H1 (cell line): ENCODE measurements at regions not wholly inside any gene's neighbourhood (a gene's known extent, or its start where the extent isn't known, plus 50 kb on each side); places are given as distances from the start of the nearest gene placed in this dataset.

Experiments used
- CTCF ChIA-PET: fragments of 300-600 bp; sonication (Branson Sonifier 250); formaldehyde crosslinking; loops from one replicate; lab custom pipeline; 2021; ENCODE audit not compliant: partially characterized antibody; lab: Charles Lee
- POLR2A ChIA-PET: fragments of 300-600 bp; sonication (Branson Sonifier 250); formaldehyde crosslinking; loops from one replicate; lab custom pipeline; 2021; ENCODE audit warnings: inconsistent platforms; ENCODE audit not compliant: partially characterized antibody; lab: Charles Lee
- DNase-seq, 2 experiments: peaks; one replicate each; pipeline versions ENCODE4 v3.0.0 to v3.0.0-alpha.2; 2010 to 2022; ENCODE audit warnings: low spot score in 2 of 2, low read depth in 1 of 2, mixed read lengths in 1 of 2
- FAIRE-seq: peaks from 2 replicates; lab custom pipeline; 2011; peaks lifted over from hg19 to GRCh38; lab: Jason Lieb, UNC
- H2AFZ ChIP-seq: 2 replicates; pipeline ENCODE4 v1.8.1; 2012; ENCODE audit warnings: low read length, inconsistent platforms
- H2AK5ac ChIP-seq: 2 replicates; pipeline ENCODE4 v1.6.1; 2013; ENCODE audit warnings: low read depth, low read length
- H2BK120ac ChIP-seq: replicated peaks from 2 replicates; pipeline ENCODE3; 2013; ENCODE audit warnings: low read depth, low read length, inconsistent platforms
- H2BK12ac ChIP-seq: 2 replicates; pipeline ENCODE4 v1.6.1; 2013; ENCODE audit warnings: low read depth, low read length
- H2BK15ac ChIP-seq: 2 replicates; pipeline ENCODE4 v1.6.1; 2013; ENCODE audit warnings: low read length
- H2BK20ac ChIP-seq: 2 replicates; pipeline ENCODE4 v1.6.1; 2013; ENCODE audit warnings: low read length
- H2BK5ac ChIP-seq: 2 replicates; pipeline ENCODE4 v1.6.1; 2013; ENCODE audit warnings: low read depth, low read length
- H3K14ac ChIP-seq: 2 replicates; pipeline ENCODE4 v1.6.1; 2013; ENCODE audit warnings: inconsistent platforms; ENCODE audit not compliant: insufficient read length
- H3K18ac ChIP-seq: 2 replicates; pipeline ENCODE4 v1.6.1; 2013; ENCODE audit warnings: low read length; ENCODE audit errors: extremely low read depth
- H3K23ac ChIP-seq: 2 replicates; pipeline ENCODE4 v1.6.1; 2013; ENCODE audit warnings: inconsistent platforms; ENCODE audit not compliant: insufficient read length
- H3K23me2 ChIP-seq: 2 replicates; pipeline ENCODE4 v1.6.1; 2013; ENCODE audit warnings: low read depth, low read length
- H3K27ac ChIP-seq: 2 replicates; pipeline ENCODE4 v1.6.1; 2011; ENCODE audit warnings: low read depth, low read length, inconsistent platforms
- H3K27me3 ChIP-seq, 4 experiments: replicated peaks in 1 of 4; 1 replicate in 1 of 4; 2 replicates in 3 of 4; pipeline versions ENCODE4 v1.6.1 to v1.8.1; 2011 to 2013; ENCODE audit warnings: low read length in 3 of 4, mild to moderate bottlenecking in 3 of 4, inconsistent platforms in 2 of 4, mixed read lengths in 2 of 4, moderate library complexity in 1 of 4; ENCODE audit not compliant: control insufficient read depth in 3 of 4, insufficient read depth in 3 of 4; ENCODE audit errors: extremely low read depth in 1 of 4
- H3K36me3 ChIP-seq, 4 experiments: 2 replicates each; pipeline versions ENCODE4 v1.6.1 to v1.8.1; 2011 to 2013; ENCODE audit warnings: mild to moderate bottlenecking in 4 of 4, low read length in 3 of 4, moderate library complexity in 2 of 4, control low read depth in 1 of 4, inconsistent platforms in 1 of 4; ENCODE audit not compliant: insufficient read depth in 4 of 4, control insufficient read depth in 2 of 4
- H3K4ac ChIP-seq: replicated peaks from 2 replicates; pipeline ENCODE3; 2013; ENCODE audit warnings: low read length, low read depth, mixed read lengths, inconsistent platforms; ENCODE audit not compliant: insufficient read length
- H3K4me1 ChIP-seq, 4 experiments: replicated peaks in 1 of 4; 1 replicate in 1 of 4; 2 replicates in 3 of 4; pipeline versions ENCODE4 v1.6.1 to v1.8.1; 2011 to 2013; ENCODE audit warnings: low read length in 3 of 4, inconsistent platforms in 2 of 4, mixed read lengths in 1 of 4; ENCODE audit not compliant: insufficient read depth in 4 of 4, control insufficient read depth in 3 of 4
- H3K4me2 ChIP-seq, 2 experiments: 2 replicates each; pipeline versions ENCODE4 v1.6.1 to v1.8.1; 2011 to 2013; ENCODE audit warnings: low read depth in 2 of 2, low read length in 2 of 2, control low read depth in 1 of 2, inconsistent platforms in 1 of 2, mild to moderate bottlenecking in 1 of 2; ENCODE audit not compliant: insufficient read depth in 1 of 2
- H3K4me3 ChIP-seq, 4 experiments: fragments of 200-600, 300-600 bp in 1 of 4; sonication (generic), shearing (Covaris generic), sonication (Bioruptor Twin) in 1 of 4; 2 replicates each; pipeline versions ENCODE4 v1.5.1 to v1.8.1; 2011 to 2016; ENCODE audit warnings: low read length in 4 of 4, low read depth in 3 of 4, control low read depth in 2 of 4, inconsistent platforms in 2 of 4, mild to moderate bottlenecking in 2 of 4, mixed read lengths in 1 of 4, moderate library complexity in 1 of 4; ENCODE audit not compliant: insufficient read depth in 2 of 4; ENCODE audit errors: extremely low read depth in 1 of 4
- H3K56ac ChIP-seq: replicated peaks from 2 replicates; pipeline ENCODE3; 2013; ENCODE audit warnings: low read depth, mild to moderate bottlenecking, mixed read lengths, low read length, inconsistent platforms; ENCODE audit not compliant: insufficient read length
- H3K79me1 ChIP-seq: 2 replicates; pipeline ENCODE4 v1.6.1; 2013; ENCODE audit warnings: low read depth, low read length, control low read depth
- H3K79me2 ChIP-seq, 2 experiments: 2 replicates each; pipeline versions ENCODE4 v1.6.1 to v1.8.1; 2012 to 2013; ENCODE audit warnings: low read length in 2 of 2, mild to moderate bottlenecking in 2 of 2, inconsistent platforms in 1 of 2; ENCODE audit not compliant: insufficient read depth in 2 of 2, control insufficient read depth in 1 of 2
- H3K9ac ChIP-seq, 4 experiments: replicated peaks in 1 of 4; 1 replicate in 1 of 4; 2 replicates in 3 of 4; pipeline versions ENCODE4 v1.6.1 to v1.8.1; 2011 to 2013; ENCODE audit warnings: low read depth in 3 of 4, low read length in 3 of 4, control low read depth in 2 of 4, mild to moderate bottlenecking in 2 of 4, moderate library complexity in 2 of 4, inconsistent platforms in 1 of 4; ENCODE audit errors: extremely low read depth in 1 of 4
- H3K9me3 ChIP-seq, 2 experiments: 2 replicates each; pipeline versions ENCODE4 v1.6.1 to v1.8.1; 2012 to 2013; ENCODE audit warnings: mild to moderate bottlenecking in 2 of 2, moderate library complexity in 2 of 2, control low read depth in 1 of 2, inconsistent platforms in 1 of 2, low read depth in 1 of 2, low read length in 1 of 2, mixed read lengths in 1 of 2; ENCODE audit not compliant: insufficient read depth in 2 of 2
- H4K20me1 ChIP-seq, 2 experiments: replicated peaks in 1 of 2; 2 replicates each; pipeline versions ENCODE3 to v1.8.1; 2011 to 2013; ENCODE audit warnings: inconsistent platforms in 2 of 2, low read length in 2 of 2, mild to moderate bottlenecking in 1 of 2; ENCODE audit not compliant: insufficient read depth in 2 of 2, control insufficient read depth in 1 of 2
- H4K5ac ChIP-seq: 2 replicates; pipeline ENCODE4 v1.6.1; 2013; ENCODE audit warnings: low read length, low read depth, mixed read lengths, inconsistent platforms; ENCODE audit not compliant: insufficient read length
- H4K8ac ChIP-seq: 2 replicates; pipeline ENCODE4 v1.8.0; 2013; ENCODE audit warnings: mild to moderate bottlenecking, moderate library complexity, low read length, inconsistent platforms; ENCODE audit not compliant: insufficient read depth; ENCODE audit errors: extremely low read depth
- H4K91ac ChIP-seq: replicated peaks from 2 replicates; pipeline ENCODE3; 2013; ENCODE audit warnings: low read length, mixed read lengths, inconsistent platforms; ENCODE audit not compliant: insufficient read length
- POU5F1 ChIP-seq: IDR thresholded peaks from 2 replicates; pipeline ENCODE4 v1.6.1; 2011; ENCODE audit warnings: low read depth, mild to moderate bottlenecking, low read length, moderate library complexity
- WGBS, 2 experiments: shearing (Covaris generic) in 1 of 2; methylation state at CpG; one replicate each; pipeline versions ENCODE4 v1.1.6 to v1.1.7; 2013 to 2015; ENCODE audit warnings: low lambda C conversion rate in 2 of 2, mixed read lengths in 2 of 2, inconsistent platforms in 1 of 2, low coverage in 1 of 2, missing lambda C conversion rate in 1 of 2; ENCODE audit not compliant: insufficient replicate concordance in 2 of 2, insufficient coverage in 1 of 2, insufficient read length in 1 of 2; ENCODE audit errors: extremely low coverage in 1 of 2, missing lambda C conversion rate in 1 of 2; 5-methylcytosine and 5-hydroxymethylcytosine counted together

GRCh38 chr11:11738370-11738769, 103.4 kb upstream of the USP47 start:
- CTCF ChIA-PET = interaction anchor here (1.0 kb wide), 2 partner anchors 30 to 116 kb away, joined by 3 read pairs; partner anchors contain the start of gene GALNT18
- no peak overlapping the region for H2BK120ac ChIP-seq
- no peak overlapping the region for H4K8ac ChIP-seq
- H3K9ac ChIP-seq = no peak overlapping the region
- H4K5ac ChIP-seq = no peak overlapping the region
- peaks cover 2 to 6% (median 5%) of the 10 kb centered on the region in 4 experiments; a peak in 5 of 7 replicates for H3K4me1 ChIP-seq
- H3K36me3 ChIP-seq = no peaks in the 10 kb centered on the region
- no peak overlapping the region for H3K4me2 ChIP-seq
- no peak overlapping the region for H3K18ac ChIP-seq
- no peak overlapping the region for H3K4me3 ChIP-seq
- H3K4ac ChIP-seq = no peak overlapping the region
- H3K14ac ChIP-seq = no peak overlapping the region
- no peak overlapping the region for H2AFZ ChIP-seq
- no peak overlapping the region for H2AK5ac ChIP-seq
- H3K27ac ChIP-seq = no peak overlapping the region
- H2BK5ac ChIP-seq = no peak overlapping the region
- no peak overlapping the region for H3K56ac ChIP-seq
- H3K79me2 ChIP-seq = no peaks in the 10 kb centered on the region
- H2BK20ac ChIP-seq = no peak overlapping the region
- H3K23ac ChIP-seq = no peak overlapping the region
- no peaks in the 10 kb centered on the region for H4K20me1 ChIP-seq
- no peak overlapping the region for H2BK15ac ChIP-seq
- H3K27me3 ChIP-seq = no peaks in the 10 kb centered on the region; a peak in 1 of 7 replicates
- no peaks in the 10 kb centered on the region for H3K23me2 ChIP-seq
- TF ChIP-seq POU5F1 = no peak
- TF ChIP-seq, all 59 proteins: peak for 0
- Histone ChIP-seq H2BK12ac (no peak overlapping the region), H4K91ac (no peak overlapping the region), H3K79me1 (no peaks in the 10 kb centered on the region), H3K9me3 (no peaks in the 10 kb centered on the region)
- 93% methylated on average over 2 of the region's 2 CpGs; no CpG with 5 or more reads in 1 of the 2 experiments for WGBS, 2 experiments
- DNase-seq (no peak), FAIRE-seq (no peak)
- POLR2A ChIA-PET = no interaction called here
